Mucosa of rectum (tissue), 2 donors: ENCODE measurements at regions not wholly inside any gene's neighbourhood (a gene's known extent, or its start where the extent isn't known, plus 50 kb on each side); places are given as distances from the start of the nearest gene placed in this dataset.

Source experiments
- H3K27ac ChIP-seq, 2 donors: one replicate each; pipeline ENCODE4 v1.7.0; 2013; ENCODE audit warnings: inconsistent platforms in 2 of 2, low read depth in 2 of 2, low read length in 2 of 2
- H3K27me3 ChIP-seq, 2 donors: one replicate each; pipeline ENCODE4 v1.7.0; 2013; ENCODE audit warnings: low read length in 2 of 2; ENCODE audit not compliant: control insufficient read depth in 2 of 2, insufficient read depth in 2 of 2
- H3K36me3 ChIP-seq, 2 donors: one replicate each; pipeline ENCODE4 v1.7.0; 2013; ENCODE audit warnings: low read length in 2 of 2; ENCODE audit not compliant: control insufficient read depth in 2 of 2, insufficient read depth in 2 of 2
- H3K4me1 ChIP-seq, 2 donors: one replicate each; pipeline ENCODE4 v1.7.0; 2013; ENCODE audit warnings: low read length in 2 of 2, mild to moderate bottlenecking in 1 of 2; ENCODE audit not compliant: control insufficient read depth in 2 of 2, insufficient read depth in 2 of 2
- H3K4me3 ChIP-seq, 2 donors: one replicate each; pipeline ENCODE4 v1.7.0; 2013; ENCODE audit warnings: low read length in 2 of 2
- H3K9ac ChIP-seq, 2 donors: one replicate each; pipeline ENCODE4 v1.7.0; 2013; ENCODE audit warnings: low read length in 2 of 2, low read depth in 1 of 2, mild to moderate bottlenecking in 1 of 2
- H3K9me3 ChIP-seq, 2 donors: one replicate each; pipeline ENCODE4 v1.7.0; 2013; ENCODE audit warnings: low read length in 2 of 2; ENCODE audit not compliant: control insufficient read depth in 2 of 2
- donor health status: healthy.
- donor health status: Normal muscosa, but diverticular disease.

- H3K9ac ChIP-seq, result no peak overlapping the region
- H3K4me1 ChIP-seq, result no peaks in the 10 kb centered on the region
- H3K4me3 ChIP-seq, result no peak overlapping the region
- H3K27me3 ChIP-seq, result no peaks in the 10 kb centered on the region
- H3K9me3 ChIP-seq, result no peaks in the 10 kb centered on the region
- H3K36me3 ChIP-seq, result no peaks in the 10 kb centered on the region
- H3K27ac ChIP-seq, result no peak overlapping the region
Measured at GRCh38 chr1:230591678-230592077, 50.6 kb upstream of the COG2 start.

GRCh38 chr1:230589951-230590350 is 52.3 kb upstream of the COG2 start:
- Histone ChIP-seq H3K27ac (no peak overlapping the region), H3K4me3 (no peak overlapping the region), H3K27me3 (no peaks in the 10 kb centered on the region), H3K36me3 (no peaks in the 10 kb centered on the region), H3K9ac (no peak overlapping the region), H3K9me3 (no peaks in the 10 kb centered on the region), H3K4me1 (no peaks in the 10 kb centered on the region)

DNA sequence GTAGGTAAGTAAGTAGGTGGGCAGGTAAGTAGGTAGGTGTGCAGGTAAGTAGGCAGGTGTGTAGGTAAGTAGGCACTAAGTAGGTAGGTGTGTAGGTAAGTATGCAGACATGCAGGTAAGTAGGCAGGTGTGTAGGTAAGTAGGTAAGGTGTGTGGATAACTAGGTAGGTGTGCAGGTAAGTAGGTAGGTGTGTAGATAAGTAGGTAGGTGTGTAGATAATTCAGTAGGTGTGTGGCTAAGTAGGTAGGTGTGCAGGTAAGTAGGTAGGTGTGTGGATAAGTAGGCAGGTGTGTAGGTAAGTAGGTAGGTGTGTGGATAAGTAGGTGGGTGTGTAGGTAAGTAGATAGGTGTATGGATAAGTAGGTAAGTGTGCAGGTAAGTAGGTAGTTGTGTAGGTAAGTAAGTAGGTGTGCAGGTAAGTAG is 53.9 kb upstream of the COG2 start:
- Histone ChIP-seq H3K36me3 (no peaks in the 10 kb centered on the region), H3K27me3 (no peaks in the 10 kb centered on the region), H3K9ac (no peak overlapping the region), H3K27ac (no peak overlapping the region), H3K4me3 (no peak overlapping the region), H3K4me1 (no peaks in the 10 kb centered on the region), H3K9me3 (no peaks in the 10 kb centered on the region)

DNA sequence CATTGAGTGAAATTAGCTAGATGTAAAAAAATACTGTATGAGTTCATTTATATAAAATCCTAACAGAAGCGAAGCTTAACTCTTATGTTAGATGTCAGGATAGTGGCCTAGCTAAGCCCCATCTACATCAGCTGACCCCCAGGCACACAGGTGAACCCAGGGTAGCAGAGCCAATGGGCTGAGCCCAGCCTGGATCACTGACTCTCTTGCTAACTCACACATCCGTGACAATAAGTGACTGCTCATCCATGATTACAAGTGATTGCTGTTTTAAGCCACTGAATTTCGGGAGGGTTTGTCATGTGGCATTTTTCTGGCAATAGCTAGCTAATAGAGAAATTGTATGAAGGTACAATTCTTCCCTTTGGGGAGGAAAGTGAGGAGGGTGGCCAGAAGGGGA is 55.2 kb upstream of the COG2 start:
- Histone ChIP-seq H3K4me3 (no peak overlapping the region), H3K4me1 (no peaks in the 10 kb centered on the region)

DNA sequence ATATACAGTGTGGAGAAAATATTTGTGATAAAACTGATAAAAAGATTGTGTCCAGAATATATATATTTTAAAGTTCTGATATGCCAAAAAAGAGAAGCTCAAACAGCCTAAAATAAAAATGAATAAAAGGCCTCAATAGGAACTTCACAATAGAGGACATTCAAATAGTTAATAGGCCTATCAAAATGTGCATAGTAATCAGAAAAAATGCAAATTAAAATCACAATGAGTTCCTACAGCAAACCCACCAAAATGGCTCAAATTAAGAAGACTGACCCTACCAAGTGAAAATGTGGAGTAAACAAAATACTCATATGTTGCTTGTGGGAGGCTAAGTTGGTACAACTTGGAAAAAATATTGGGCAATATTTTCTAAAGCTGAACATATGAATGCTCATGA is 57.6 kb upstream of the COG2 start:
- Histone ChIP-seq H3K27ac (no peak overlapping the region), H3K9ac (no peak overlapping the region), H3K36me3 (no peaks in the 10 kb centered on the region), H3K4me3 (no peak overlapping the region), H3K4me1 (no peaks in the 10 kb centered on the region), H3K27me3 (no peaks in the 10 kb centered on the region), H3K9me3 (no peaks in the 10 kb centered on the region)

More for the DNA sequence above, 55.2 kb upstream of the COG2 start:
- Histone ChIP-seq H3K9ac (no peak overlapping the region), H3K9me3 (no peaks in the 10 kb centered on the region), H3K36me3 (no peaks in the 10 kb centered on the region), H3K27ac (no peak overlapping the region), H3K27me3 (no peaks in the 10 kb centered on the region)

DNA sequence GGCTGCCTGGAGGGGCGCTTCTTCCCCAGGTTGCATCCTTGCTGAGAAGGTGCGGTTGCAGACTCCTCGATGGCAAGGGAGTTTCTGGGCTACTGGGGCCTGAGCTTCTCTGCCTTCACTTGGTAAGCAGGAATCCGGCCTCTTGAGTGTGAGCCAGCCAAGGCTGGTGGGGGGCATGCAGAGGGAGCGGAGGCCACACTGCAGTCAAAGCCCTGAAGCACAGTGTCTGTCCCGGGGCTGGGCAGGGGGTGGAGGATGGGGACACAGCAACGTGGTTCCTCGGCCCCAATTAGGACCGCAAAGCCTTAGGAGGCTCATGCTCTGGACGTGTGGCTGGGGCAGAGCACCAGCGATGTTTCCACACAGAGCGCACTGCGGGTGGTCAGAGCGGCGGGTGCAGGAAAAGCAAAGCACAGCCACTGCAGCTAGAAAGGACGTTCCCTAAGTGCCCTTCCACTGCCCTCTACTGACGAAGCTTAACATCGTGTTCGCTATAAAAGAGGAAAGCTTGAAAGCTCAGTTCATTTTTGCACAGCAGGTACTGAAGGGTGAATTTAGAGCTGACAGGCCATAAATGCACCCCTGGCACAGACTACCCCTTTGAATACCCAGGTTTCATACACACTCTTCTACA is 60.7 kb upstream of the COG2 start:
- Histone ChIP-seq H3K9ac (no peak overlapping the region), H3K4me3 (no peak overlapping the region), H3K36me3 (no peaks in the 10 kb centered on the region), H3K4me1 (peaks cover 3 to 4% of the 10 kb centered on the region in 2 donors), H3K9me3 (no peaks in the 10 kb centered on the region), H3K27me3 (no peaks in the 10 kb centered on the region), H3K27ac (no peak overlapping the region)

- no peaks in the 10 kb centered on the region for H3K9me3 ChIP-seq
- no peak overlapping the region for H3K27ac ChIP-seq
- no peak overlapping the region for H3K9ac ChIP-seq
- H3K4me1 ChIP-seq, result peaks cover 15 to 24% of the 10 kb centered on the region in 2 donors
- no peaks in the 10 kb centered on the region for H3K36me3 ChIP-seq
- H3K4me3 ChIP-seq, result no peak overlapping the region
- no peaks in the 10 kb centered on the region for H3K27me3 ChIP-seq
Measured at GRCh38 chr1:230578616-230579015, 63.7 kb upstream of the COG2 start.

GRCh38 chr1:230577537-230577936 is 64.7 kb upstream of the COG2 start:
- Histone ChIP-seq H3K27me3 (no peaks in the 10 kb centered on the region), H3K4me1 (peaks cover 23 to 31% of the 10 kb centered on the region in 2 donors), H3K27ac (no peak overlapping the region), H3K9ac (no peak overlapping the region), H3K36me3 (no peaks in the 10 kb centered on the region), H3K4me3 (no peak overlapping the region), H3K9me3 (no peaks in the 10 kb centered on the region)

- H3K27ac ChIP-seq, result peak overlapping the region; percentile 81 to 86
- H3K9me3 ChIP-seq, result no peaks in the 10 kb centered on the region
- no peaks in the 10 kb centered on the region for H3K36me3 ChIP-seq
- H3K4me1 ChIP-seq, result peaks cover 30 to 42% of the 10 kb centered on the region in 2 donors
- no peak overlapping the region for H3K4me3 ChIP-seq
- H3K27me3 ChIP-seq, result no peaks in the 10 kb centered on the region
- H3K9ac ChIP-seq, result no peak overlapping the region
Measured at GRCh38 chr1:230575886-230576500, 66.3 kb upstream of the COG2 start.

GRCh38 chr1:230574502-230574901 is 67.8 kb upstream of the COG2 start:
- Histone ChIP-seq H3K36me3 (no peaks in the 10 kb centered on the region), H3K4me1 (peaks cover 34 to 49% of the 10 kb centered on the region in 2 donors), H3K27ac (no peak overlapping the region), H3K4me3 (no peak overlapping the region), H3K27me3 (no peaks in the 10 kb centered on the region), H3K9me3 (no peaks in the 10 kb centered on the region), H3K9ac (no peak overlapping the region)
